ENCODE measurements at regions not wholly inside any gene's neighbourhood (a gene's known extent, or its start where the extent isn't known, plus 50 kb on each side); places are given as distances from the start of the nearest gene placed in this dataset.

- intact Hi-C loops (cut with micrococcal nuclease; ENCODE audit: unreplicated experiment) (no loop called here), in situ Hi-C loops (cut with HindIII; ENCODE audit: low pct_unique_long_range_greater_than_20kb, low sequenced_read_pairs) (no loop called here)
- H3K27ac ChIP-seq (ENCODE audit: low read length), result no peak overlapping the region
- POLR2A ChIA-PET, result no interaction called here
- ATAC-seq (no peak), DNase-seq (ENCODE audit: low read depth, low spot score) (no peak)
- no peaks in the 10 kb centered on the region for H3K4me1 ChIP-seq (ENCODE audit: control insufficient read depth, insufficient read depth, low read length)
- no peaks in the 10 kb centered on the region for H3K36me3 ChIP-seq (ENCODE audit: control insufficient read depth, insufficient read depth, low read length)
- H3K4me3 ChIP-seq (ENCODE audit: low read depth in 2 of 2, low read length in 2 of 2), result no peak overlapping the region
- CTCF ChIA-PET, result no interaction called here
- BruUV-seq (replicated peaks), result no TSS peak
- TF ChIP-seq SIN3A (IDR thresholded peaks at IDR 0.05; ENCODE audit: borderline replicate concordance, insufficient read depth, low read depth, low read length) (no peak), POLR2AphosphoS5 (IDR thresholded peaks at IDR 0.05; ENCODE audit: low read depth, low read length) (no peak), REST (IDR thresholded peaks at IDR 0.05; ENCODE audit: insufficient read depth in 1 of 2, low read depth in 2 of 2, low read length in 1 of 2) (no peak), TCF7L2 (IDR thresholded peaks at IDR 0.05; ENCODE audit: low read depth, low read length) (no peak), CTCF (IDR thresholded peaks at IDR 0.05) (no peak)
- H3K9me3 ChIP-seq (ENCODE audit: control insufficient read depth, insufficient read depth, low read depth, low read length), result peaks cover 28% of the 10 kb centered on the region; the same call in 1 of the 2 replicates
- H3K27me3 ChIP-seq (ENCODE audit: control insufficient read depth, insufficient read depth, low read length), result no peaks in the 10 kb centered on the region
Measured at GRCh38 chr3:104281713-104282112, 1085.0 kb upstream of the ALCAM start.

- DNase-seq (ENCODE audit: low read depth, low spot score) (no peak), ATAC-seq (no peak)
- Histone ChIP-seq H3K27me3 (ENCODE audit: control insufficient read depth, insufficient read depth, low read length) (no peaks in the 10 kb centered on the region), H3K36me3 (ENCODE audit: control insufficient read depth, insufficient read depth, low read length) (no peaks in the 10 kb centered on the region), H3K27ac (ENCODE audit: low read length) (no peak overlapping the region), H3K4me1 (ENCODE audit: control insufficient read depth, insufficient read depth, low read length) (no peaks in the 10 kb centered on the region; the same call in 1 of the 2 replicates), H3K9me3 (ENCODE audit: control insufficient read depth, insufficient read depth, low read depth, low read length) (peaks cover 13% of the 10 kb centered on the region; the same call in 1 of the 2 replicates), H3K4me3 (ENCODE audit: low read depth in 2 of 2, low read length in 2 of 2) (no peak overlapping the region)
- no peak for TF ChIP-seq POLR2AphosphoS5 (IDR thresholded peaks at IDR 0.05; ENCODE audit: low read depth, low read length)
- no peak for TF ChIP-seq TCF7L2 (IDR thresholded peaks at IDR 0.05; ENCODE audit: low read depth, low read length)
- ChIA-PET CTCF (no interaction called here), POLR2A (no interaction called here)
- intact Hi-C loops (cut with micrococcal nuclease; ENCODE audit: unreplicated experiment), result no loop called here
- BruUV-seq (replicated peaks), result no TSS peak
- in situ Hi-C loops (cut with HindIII; ENCODE audit: low pct_unique_long_range_greater_than_20kb, low sequenced_read_pairs), result no loop called here
Measured at GRCh38 chr3:104286645-104287044, 1080.1 kb upstream of the ALCAM start.

GRCh38 chr3:104291437-104291851 is 1075.3 kb upstream of the ALCAM start:
- in situ Hi-C loops (cut with HindIII; ENCODE audit: low pct_unique_long_range_greater_than_20kb, low sequenced_read_pairs), result no loop called here
- Histone ChIP-seq H3K27ac (ENCODE audit: low read length) (peak overlapping the region; percentile 60; the same call in 1 of the 2 replicates), H3K9me3 (ENCODE audit: control insufficient read depth, insufficient read depth, low read depth, low read length) (peaks cover 7% of the 10 kb centered on the region; the same call in 1 of the 2 replicates), H3K36me3 (ENCODE audit: control insufficient read depth, insufficient read depth, low read length) (no peaks in the 10 kb centered on the region), H3K4me3 (ENCODE audit: low read depth in 2 of 2, low read length in 2 of 2) (peak overlapping the region; percentile 19; a peak in 2 of 4 replicates), H3K27me3 (ENCODE audit: control insufficient read depth, insufficient read depth, low read length) (no peaks in the 10 kb centered on the region), H3K4me1 (ENCODE audit: control insufficient read depth, insufficient read depth, low read length) (no peaks in the 10 kb centered on the region; the same call in 1 of the 2 replicates)
- no TSS peak for BruUV-seq (replicated peaks)
- ChIA-PET CTCF (no interaction called here), POLR2A (no interaction called here)
- TF ChIP-seq SIN3A (IDR thresholded peaks at IDR 0.05; ENCODE audit: borderline replicate concordance, insufficient read depth, low read depth, low read length) (no peak), TCF7L2 (IDR thresholded peaks at IDR 0.05; ENCODE audit: low read depth, low read length) (0 out of 2 replicates have a peak, but pooled peaks have one; percentile 69)
- no peak for DNase-seq (ENCODE audit: low read depth, low spot score)
- intact Hi-C loops (cut with micrococcal nuclease; ENCODE audit: unreplicated experiment), result no loop called here
- ATAC-seq, result peak; percentile 69; the same call in 1 of the 2 replicates
